Brain microvascular endothelial cell (primary cell): ENCODE measurements at regions not wholly inside any gene's neighbourhood (a gene's known extent, or its start where the extent isn't known, plus 50 kb on each side); places are given as distances from the start of the nearest gene placed in this dataset.

Experiments used
- DNase-seq: peaks from one replicate; pipeline ENCODE4 v3.0.0-alpha.2; 2020
- H3K27ac ChIP-seq: fragments of 250-450 bp; sonication (Bioruptor Pico); 2 replicates; pipeline ENCODE4 v1.5.1; 2020; ENCODE audit warnings: mild to moderate bottlenecking, moderate library complexity
- H3K27me3 ChIP-seq: fragments of 250-450 bp; sonication (Bioruptor Pico); replicated peaks from 2 replicates; pipeline ENCODE4 v1.5.1; 2020; ENCODE audit warnings: mild to moderate bottlenecking
- H3K36me3 ChIP-seq: fragments of 250-450 bp; sonication (Bioruptor Pico); replicated peaks from 2 replicates; pipeline ENCODE4 v1.5.1; 2020; ENCODE audit warnings: mild to moderate bottlenecking
- H3K4me3 ChIP-seq: 2 replicates; pipeline ENCODE4 v1.5.1; 2011; ENCODE audit warnings: low read depth, mild to moderate bottlenecking, control low read depth, low read length, moderate library complexity
- CTCF ChIP-seq: IDR thresholded peaks from 2 replicates; pipeline ENCODE4 v1.5.1; 2011; ENCODE audit warnings: low read depth, mild to moderate bottlenecking, moderate library complexity, low read length, control low read depth, inconsistent platforms; ENCODE audit errors: missing control alignments
- in situ Hi-C: cut with HindIII; loops from 2 replicates; pipeline ENCODE4 v1.10.0; 2017; ENCODE audit warnings: low sequenced_read_pairs, low pct_ligation_motif_present

- Histone ChIP-seq H3K36me3 (no peaks in the 10 kb centered on the region), H3K27me3 (no peaks in the 10 kb centered on the region), H3K4me3 (no peak overlapping the region), H3K27ac (no peak overlapping the region)
- DNase-seq: peak; percentile 30
- TF ChIP-seq CTCF: no peak
- in situ Hi-C loops: no loop called here
These were observed 847.7 kb downstream of the ROBO2 start for GRCh38 chr3:77887611-77888010.

GRCh38 chr3:77889616-77890015 is 849.7 kb downstream of the ROBO2 start:
- H3K27me3 ChIP-seq: no peaks in the 10 kb centered on the region
- H3K36me3 ChIP-seq: no peaks in the 10 kb centered on the region
- TF ChIP-seq CTCF: no peak
- in situ Hi-C loops: no loop called here
- H3K4me3 ChIP-seq: no peak overlapping the region
- DNase-seq: no peak
- H3K27ac ChIP-seq: no peak overlapping the region

- DNase-seq: no peak
- Histone ChIP-seq H3K27me3 (no peaks in the 10 kb centered on the region), H3K36me3 (no peaks in the 10 kb centered on the region), H3K27ac (no peak overlapping the region), H3K4me3 (no peak overlapping the region)
- TF ChIP-seq CTCF: no peak
- in situ Hi-C loops: no loop called here
These were observed 858.7 kb downstream of the ROBO2 start for GRCh38 chr3:77898621-77899020.

- no peak for DNase-seq
- H3K36me3 ChIP-seq: no peaks in the 10 kb centered on the region
- no peaks in the 10 kb centered on the region for H3K27me3 ChIP-seq
- in situ Hi-C loops: no loop called here
- TF ChIP-seq CTCF: no peak
- H3K27ac ChIP-seq: no peak overlapping the region
- no peak overlapping the region for H3K4me3 ChIP-seq
These were observed 862.8 kb downstream of the ROBO2 start for GRCh38 chr3:77902675-77903074.

GRCh38 chr3:77906102-77906709 is 866.3 kb downstream of the ROBO2 start:
- DNase-seq: peak; percentile 62
- H3K27me3 ChIP-seq: no peaks in the 10 kb centered on the region
- in situ Hi-C loops: no loop called here
- TF ChIP-seq CTCF: no peak
- no peaks in the 10 kb centered on the region for H3K36me3 ChIP-seq
- H3K4me3 ChIP-seq: no peak overlapping the region
- H3K27ac ChIP-seq: no peak overlapping the region

GRCh38 chr3:77913524-77914174 is 873.8 kb downstream of the ROBO2 start:
- Histone ChIP-seq H3K27ac (no peak overlapping the region), H3K4me3 (no peak overlapping the region), H3K36me3 (no peaks in the 10 kb centered on the region), H3K27me3 (no peaks in the 10 kb centered on the region)
- TF ChIP-seq CTCF: no peak
- no peak for DNase-seq
- in situ Hi-C loops: no loop called here
